Left lung (tissue), 4 donors: ENCODE measurements at regions not wholly inside any gene's neighbourhood (a gene's known extent, or its start where the extent isn't known, plus 50 kb on each side); places are given as distances from the start of the nearest gene placed in this dataset.

Source experiments
- ATAC-seq: fragments of 200-7000 bp; cut with Tn5 transposase; one replicate; pipeline ENCODE4 v1.9.1; 2020; ENCODE audit warnings: moderate library complexity
- DNase-seq, 4 donors: peaks; one replicate each; pipeline ENCODE4 v3.0.0-alpha.2; 2013 to 2020
- H3K27ac ChIP-seq, 2 donors: fragments of 200-600 bp; sonication (generic) in 1 of 2; one replicate each; pipeline versions ENCODE4 v1.5.0 to v1.8.0; 2020 to 2021
- H3K27me3 ChIP-seq, 2 donors: fragments of 200-600 bp; sonication (generic) in 1 of 2; one replicate each; pipeline versions ENCODE4 v1.5.0 to v1.8.0; 2020 to 2021
- H3K36me3 ChIP-seq, 2 donors: fragments of 200-600 bp; sonication (generic) in 1 of 2; one replicate each; pipeline versions ENCODE4 v1.5.0 to v1.8.0; 2020 to 2021
- H3K4me1 ChIP-seq, 2 donors: fragments of 200-600 bp; one replicate each; pipeline ENCODE4 v1.8.0; 2021
- H3K4me3 ChIP-seq, 2 donors: fragments of 200-600 bp; sonication (generic) in 1 of 2; one replicate each; pipeline versions ENCODE4 v1.5.0 to v1.8.0; 2020 to 2021; ENCODE audit warnings: mild to moderate bottlenecking in 1 of 2
- H3K9me3 ChIP-seq, 2 donors: fragments of 200-600 bp; sonication (generic) in 1 of 2; one replicate each; pipeline versions ENCODE4 v1.5.0 to v1.8.0; 2020 to 2021
- intact Hi-C, 2 donors: fragments of 100-400 bp; cut with DNase I; formaldehyde crosslinking; loops; one replicate each; pipeline versions ENCODE4 v1.11.2 to v1.14.2; 2022
- TF ChIP-seq, protein P1 (sequence below), 2 donors: fragments of 200-600 bp; sonication (generic) in 1 of 2; IDR thresholded peaks; one replicate each; pipeline versions ENCODE4 v1.5.0 to v1.8.0; 2021; ENCODE audit warnings: antibody characterized with exemption in 2 of 2
- donor health status: DM: no; HTN: yes; CAD: no.
- donor health status: DM: no; HTN: no; CAD: no.

DNA sequence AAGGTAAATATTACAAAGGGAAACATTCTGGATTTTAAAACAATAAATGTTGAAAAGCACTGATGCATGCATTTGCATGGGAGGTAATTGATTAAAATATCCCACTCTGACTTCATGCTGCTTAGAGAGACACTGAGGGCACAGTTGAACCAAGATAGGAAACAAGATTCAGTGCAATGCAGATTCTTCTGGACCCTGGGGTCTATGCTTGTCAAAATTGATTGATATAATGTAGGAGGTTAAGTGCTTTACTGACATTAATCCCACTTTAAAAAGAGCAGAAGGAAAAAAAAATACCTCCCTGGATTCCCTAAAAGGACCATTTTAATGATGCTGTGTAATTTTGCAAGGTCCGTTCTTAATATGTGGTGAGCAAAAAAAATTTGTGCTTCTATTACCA lies 454.2 kb downstream of the GABRB3 start:
- no peaks in the 10 kb centered on the region for H3K4me1 ChIP-seq
- no peak overlapping the region for H3K27ac ChIP-seq
- no peak overlapping the region for H3K4me3 ChIP-seq
- DNase-seq: no peak
- TF ChIP-seq, protein P1, sequence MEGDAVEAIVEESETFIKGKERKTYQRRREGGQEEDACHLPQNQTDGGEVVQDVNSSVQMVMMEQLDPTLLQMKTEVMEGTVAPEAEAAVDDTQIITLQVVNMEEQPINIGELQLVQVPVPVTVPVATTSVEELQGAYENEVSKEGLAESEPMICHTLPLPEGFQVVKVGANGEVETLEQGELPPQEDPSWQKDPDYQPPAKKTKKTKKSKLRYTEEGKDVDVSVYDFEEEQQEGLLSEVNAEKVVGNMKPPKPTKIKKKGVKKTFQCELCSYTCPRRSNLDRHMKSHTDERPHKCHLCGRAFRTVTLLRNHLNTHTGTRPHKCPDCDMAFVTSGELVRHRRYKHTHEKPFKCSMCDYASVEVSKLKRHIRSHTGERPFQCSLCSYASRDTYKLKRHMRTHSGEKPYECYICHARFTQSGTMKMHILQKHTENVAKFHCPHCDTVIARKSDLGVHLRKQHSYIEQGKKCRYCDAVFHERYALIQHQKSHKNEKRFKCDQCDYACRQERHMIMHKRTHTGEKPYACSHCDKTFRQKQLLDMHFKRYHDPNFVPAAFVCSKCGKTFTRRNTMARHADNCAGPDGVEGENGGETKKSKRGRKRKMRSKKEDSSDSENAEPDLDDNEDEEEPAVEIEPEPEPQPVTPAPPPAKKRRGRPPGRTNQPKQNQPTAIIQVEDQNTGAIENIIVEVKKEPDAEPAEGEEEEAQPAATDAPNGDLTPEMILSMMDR (IDR thresholded peaks at IDR 0.05): no peak
- H3K36me3 ChIP-seq: no peaks in the 10 kb centered on the region
- H3K9me3 ChIP-seq: peaks cover 0 to 8% of the 10 kb centered on the region in 2 donors
- no peaks in the 10 kb centered on the region for H3K27me3 ChIP-seq
- no peak for ATAC-seq
- intact Hi-C loops: no loop called here

DNA sequence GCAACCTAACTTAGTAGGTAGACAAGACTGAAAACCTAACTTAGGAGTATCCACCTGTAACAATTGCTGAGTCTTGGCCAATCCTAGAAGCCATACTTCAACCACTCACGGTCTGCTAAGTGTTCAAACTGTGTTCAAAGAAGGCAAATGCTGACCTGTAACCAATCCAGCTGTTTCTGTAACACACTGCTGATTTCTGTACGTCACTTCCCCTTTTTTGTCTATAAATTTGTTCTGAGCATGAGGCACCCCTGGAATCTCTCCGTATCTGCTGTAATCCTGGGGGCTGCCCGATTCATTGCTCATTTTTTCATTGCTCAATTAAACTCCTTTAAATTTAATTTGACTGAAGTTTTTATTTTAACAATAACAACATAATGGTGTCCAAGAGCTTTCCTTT lies 451.4 kb upstream of the ATP10A start:
- ATAC-seq: no peak
- DNase-seq: no peak
- Histone ChIP-seq H3K9me3 (peaks cover 0 to 20% of the 10 kb centered on the region in 2 donors), H3K27me3 (no peaks in the 10 kb centered on the region), H3K36me3 (no peaks in the 10 kb centered on the region), H3K4me3 (no peak overlapping the region), H3K4me1 (no peaks in the 10 kb centered on the region), H3K27ac (no peak overlapping the region)
- TF ChIP-seq, protein P1 (IDR thresholded peaks at IDR 0.05): no peak
- intact Hi-C loops: no loop called here

- no peak for ATAC-seq
- DNase-seq: no peak
- TF ChIP-seq, protein P1 (IDR thresholded peaks at IDR 0.05): no peak
- H3K9me3 ChIP-seq: peaks cover 0 to 25% of the 10 kb centered on the region in 2 donors
- H3K27ac ChIP-seq: no peak overlapping the region
- intact Hi-C loops: no loop called here
- no peaks in the 10 kb centered on the region for H3K27me3 ChIP-seq
- H3K4me1 ChIP-seq: no peaks in the 10 kb centered on the region
- no peak overlapping the region for H3K4me3 ChIP-seq
- no peaks in the 10 kb centered on the region for H3K36me3 ChIP-seq
These were observed 448.6 kb upstream of the ATP10A start for GRCh38 chr15:26311710-26312236.

- DNase-seq (no peak), ATAC-seq (no peak)
- TF ChIP-seq, protein P1 (IDR thresholded peaks at IDR 0.05): no peak
- H3K27ac ChIP-seq: no peak overlapping the region
- H3K4me1 ChIP-seq: no peaks in the 10 kb centered on the region
- intact Hi-C loops: no loop called here
- H3K36me3 ChIP-seq: no peaks in the 10 kb centered on the region
- peaks cover 0 to 7% of the 10 kb centered on the region in 2 donors for H3K9me3 ChIP-seq
- no peak overlapping the region for H3K4me3 ChIP-seq
- H3K27me3 ChIP-seq: no peaks in the 10 kb centered on the region
These were observed 435.6 kb upstream of the ATP10A start for GRCh38 chr15:26298659-26299170.

DNA sequence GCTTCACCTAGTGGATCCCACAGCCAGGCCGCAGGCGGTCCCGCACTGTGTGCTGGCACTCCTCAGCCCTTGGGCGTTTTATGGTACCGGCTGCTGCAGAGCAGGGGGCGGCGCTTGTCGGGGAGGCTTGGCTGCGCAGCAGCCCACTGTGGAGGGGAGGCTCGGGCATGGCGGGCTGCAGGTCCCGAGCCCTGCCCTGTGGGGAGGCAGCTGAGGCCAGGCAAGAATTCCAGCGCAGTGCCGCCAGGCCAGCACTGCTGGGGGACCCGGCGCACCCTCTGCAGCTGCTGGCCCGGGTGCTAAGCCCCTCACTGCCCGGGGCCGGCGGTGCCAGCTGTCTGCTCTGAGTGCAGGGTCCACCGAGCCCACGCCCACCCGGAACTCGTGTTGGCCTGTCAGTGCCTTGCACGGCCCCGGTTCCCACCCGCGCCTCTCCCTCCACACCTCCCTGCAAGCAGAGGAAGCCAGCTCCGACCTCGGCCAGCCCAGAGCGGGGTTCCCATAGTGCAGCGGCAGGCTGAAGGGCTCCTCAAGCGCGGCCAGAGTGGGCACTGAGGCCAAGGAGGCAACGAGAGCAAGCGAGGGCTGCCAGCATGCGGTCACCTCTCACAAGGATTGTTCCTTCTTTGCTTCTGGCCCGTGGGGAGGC lies 435.0 kb upstream of the ATP10A start:
- TF ChIP-seq, protein P1 (IDR thresholded peaks at IDR 0.05): no peak
- H3K4me3 ChIP-seq: no peak overlapping the region
- no peaks in the 10 kb centered on the region for H3K4me1 ChIP-seq
- H3K9me3 ChIP-seq: peaks cover 0 to 7% of the 10 kb centered on the region in 2 donors
- no peaks in the 10 kb centered on the region for H3K27me3 ChIP-seq
- DNase-seq (peak in 1 of 4 donors; percentile 72), ATAC-seq (no peak)
- intact Hi-C loops: no loop called here
- no peak overlapping the region for H3K27ac ChIP-seq
- H3K36me3 ChIP-seq: no peaks in the 10 kb centered on the region
